Stimulated activated naive CD4-positive, alpha-beta T cell treated with Interleukin-2 at 50 U/mL for 16 hours (primary cell): ENCODE measurements at regions not wholly inside any gene's neighbourhood (a gene's known extent, or its start where the extent isn't known, plus 50 kb on each side); places are given as distances from the start of the nearest gene placed in this dataset.

Experiments
- DNase-seq: peaks from one replicate; lab custom pipeline; 2025; lab: John Stamatoyannopoulos, UW

DNA sequence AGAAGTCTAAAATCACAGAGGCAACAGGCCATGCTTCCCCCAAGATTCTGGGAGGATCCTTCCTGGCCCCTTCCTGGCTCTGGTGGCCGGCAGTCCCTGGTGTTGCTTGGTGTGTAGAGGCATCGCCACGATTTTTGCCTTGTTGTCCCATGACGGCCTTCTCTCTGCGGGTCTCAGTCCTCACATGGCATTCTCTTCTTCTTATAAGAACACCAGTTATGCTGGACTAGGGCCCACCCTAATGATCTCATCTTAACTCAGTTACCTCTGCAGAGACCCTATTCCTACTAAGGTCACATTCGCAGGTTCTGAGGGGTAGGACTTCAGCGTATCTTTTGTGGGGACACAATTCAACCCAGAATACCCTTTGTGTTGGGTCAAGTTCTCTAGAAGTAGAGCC is 168.0 kb downstream of the LINC00237 start:
- no peak for DNase-seq

DNA sequence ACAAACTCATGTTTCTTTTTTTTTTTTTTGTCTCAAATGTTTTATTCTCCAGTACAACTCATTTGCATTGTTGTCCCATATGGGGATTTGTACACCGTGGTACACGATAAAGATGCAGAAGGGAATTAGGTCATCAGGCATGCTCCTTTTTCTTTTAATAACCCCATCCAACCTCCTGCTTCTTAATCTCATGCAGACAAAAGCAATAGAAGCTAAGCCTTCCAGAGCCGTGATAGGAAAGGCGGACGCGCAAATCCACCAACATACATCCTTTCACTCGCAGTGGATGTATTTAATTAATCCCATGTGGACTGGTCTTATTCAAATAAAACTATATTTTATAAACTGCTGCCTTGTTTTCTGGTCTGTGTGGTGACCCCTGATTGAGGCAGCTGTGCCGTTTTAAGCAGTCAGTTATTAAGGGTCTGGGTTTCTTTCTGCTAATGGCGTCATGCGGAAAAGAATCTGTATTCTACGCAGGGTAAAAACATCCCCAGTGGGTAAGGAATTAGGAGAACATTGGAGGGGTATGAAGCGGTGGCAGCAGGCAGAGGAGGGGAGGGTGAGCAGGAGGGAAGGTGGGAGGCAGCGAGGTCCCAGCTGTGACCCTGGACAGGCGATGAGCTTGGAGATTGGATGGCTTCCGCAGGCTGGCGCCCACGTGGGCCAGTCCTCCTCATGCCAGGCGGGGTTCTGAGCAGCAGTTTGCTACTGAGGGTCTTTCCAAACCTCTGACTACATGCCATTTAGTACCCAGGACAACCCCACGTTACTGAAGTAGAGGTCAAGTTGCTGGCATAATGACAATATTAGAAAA is 172.8 kb downstream of the LINC00237 start:
- DNase-seq, result no peak

DNA sequence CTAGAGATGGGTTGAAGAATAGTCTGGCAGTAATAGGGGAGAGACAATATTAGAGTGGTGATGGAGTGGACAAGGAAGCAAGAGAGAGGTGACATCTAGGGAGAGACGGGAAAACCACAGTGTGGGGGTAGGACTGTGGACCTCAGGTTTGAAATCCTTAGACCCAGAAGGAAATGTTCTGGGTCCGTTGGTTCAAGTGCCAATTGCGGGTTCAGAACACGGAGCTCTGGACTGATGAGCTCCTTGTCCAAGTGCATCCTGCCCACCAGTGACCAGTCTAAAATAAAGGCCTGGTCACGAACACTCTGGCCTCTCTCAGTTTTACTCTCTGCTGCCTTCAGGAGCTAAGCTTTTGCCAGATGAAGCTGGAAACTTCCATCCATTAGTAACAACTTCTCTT is 174.0 kb downstream of the LINC00237 start:
- no peak for DNase-seq

DNA sequence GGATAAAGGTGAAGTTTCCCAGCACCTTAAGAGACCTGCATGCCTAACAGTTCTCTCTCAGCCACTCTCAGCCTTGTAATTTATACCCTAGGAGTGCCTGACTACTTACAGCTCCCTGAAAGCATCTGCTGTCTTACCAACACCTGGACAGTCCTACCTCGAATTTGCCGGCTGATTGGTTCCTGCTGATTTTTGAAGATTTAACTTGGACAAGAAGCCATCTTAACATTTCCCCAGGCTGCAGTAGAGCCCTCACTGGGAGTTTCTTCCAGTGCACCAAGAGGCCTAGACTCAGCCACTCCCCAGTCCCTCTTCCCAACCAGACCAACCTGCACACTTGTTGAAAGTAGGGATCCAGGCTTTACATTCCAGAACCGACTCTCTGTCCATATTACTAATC is 174.5 kb downstream of the LINC00237 start:
- DNase-seq, result no peak

DNA sequence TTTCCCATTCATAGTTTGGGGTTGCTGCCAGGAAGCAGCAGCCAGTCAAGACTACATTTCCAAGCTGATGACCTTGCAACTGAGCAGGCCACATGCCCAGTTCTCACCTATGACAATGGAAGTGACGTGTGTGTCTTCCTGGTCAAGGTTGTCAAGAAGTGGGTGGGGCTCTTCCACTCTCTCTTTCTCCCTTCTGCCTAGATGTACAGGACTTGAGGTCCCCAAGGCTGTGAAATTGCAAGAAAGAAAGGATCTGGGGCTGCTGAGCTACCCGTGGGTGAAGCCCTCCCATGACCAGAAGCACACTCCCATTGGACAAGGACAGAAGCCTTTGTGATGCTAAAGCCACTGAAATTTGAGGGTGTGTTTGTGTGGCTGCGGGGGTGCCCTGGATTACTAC is 175.1 kb downstream of the LINC00237 start:
- no peak for DNase-seq

DNA sequence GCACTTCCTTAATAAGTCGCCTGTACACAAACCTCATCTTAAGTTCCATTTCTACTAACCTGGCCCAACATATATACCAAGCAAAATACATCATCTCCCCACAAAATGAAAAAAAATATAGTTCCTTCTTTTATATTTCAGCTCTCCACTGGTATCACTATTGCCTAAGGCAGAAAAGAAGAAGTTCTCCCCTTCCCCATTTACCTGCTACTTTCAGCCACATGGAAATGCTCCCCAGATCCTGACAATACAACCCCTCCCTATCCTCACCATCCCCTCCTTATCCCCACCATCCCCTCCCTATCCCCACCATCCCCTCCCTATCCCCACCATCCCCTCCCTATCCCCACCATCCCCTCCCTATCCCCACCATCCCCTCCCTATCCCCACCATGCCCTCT is 175.7 kb downstream of the LINC00237 start:
- DNase-seq, result no peak

DNA sequence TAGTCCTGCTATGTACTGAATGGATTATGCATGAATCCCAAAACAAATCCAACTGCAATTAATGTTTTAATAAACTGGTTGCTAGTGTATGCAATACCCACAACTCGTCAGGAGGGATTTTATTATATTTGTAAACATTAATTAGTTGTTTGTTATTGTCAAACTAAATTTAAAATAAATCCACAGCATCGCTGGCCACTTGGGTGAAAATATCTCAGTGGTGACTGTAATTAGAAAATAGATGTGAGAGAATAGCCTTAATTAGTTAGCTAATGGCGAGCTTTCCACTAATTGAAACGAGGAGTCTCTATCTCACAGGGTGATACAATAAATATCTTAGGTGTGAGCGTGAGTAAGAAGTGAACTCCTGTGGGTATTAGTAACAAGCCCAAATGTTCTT is 176.8 kb downstream of the LINC00237 start:
- DNase-seq, result no peak

DNA sequence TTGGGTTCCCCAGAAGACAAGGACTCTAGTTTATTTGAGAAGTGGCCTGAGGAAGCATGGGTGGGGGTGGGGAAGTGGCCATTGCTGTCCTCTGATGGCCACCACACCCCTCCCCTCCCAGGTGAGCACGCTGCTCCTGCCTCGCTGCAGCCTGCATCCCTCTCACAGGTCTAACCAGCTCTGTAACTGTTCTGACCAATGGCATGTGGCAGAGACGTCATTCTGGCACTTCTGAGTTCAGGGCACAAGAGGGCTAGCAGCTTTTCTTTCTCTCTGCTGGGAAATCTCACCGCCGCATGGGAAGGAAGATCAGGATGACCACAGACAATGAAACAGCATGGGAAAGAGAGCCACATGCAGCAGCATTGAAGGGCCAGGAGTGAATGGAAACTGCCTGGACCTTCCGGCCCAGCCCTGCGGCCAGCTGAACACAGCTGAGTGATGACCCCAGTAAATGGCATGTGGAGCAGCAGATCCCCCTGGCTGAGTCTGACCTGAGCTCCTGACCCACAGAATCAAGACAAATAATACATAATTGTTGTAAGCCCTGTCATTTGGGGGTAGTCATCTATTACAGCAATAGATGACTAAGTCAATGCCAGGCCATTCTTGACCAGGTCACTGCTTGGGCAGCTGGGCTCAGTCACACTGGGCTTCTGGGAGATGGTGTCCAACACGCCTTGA is 179.8 kb downstream of the LINC00237 start:
- no peak for DNase-seq

DNA sequence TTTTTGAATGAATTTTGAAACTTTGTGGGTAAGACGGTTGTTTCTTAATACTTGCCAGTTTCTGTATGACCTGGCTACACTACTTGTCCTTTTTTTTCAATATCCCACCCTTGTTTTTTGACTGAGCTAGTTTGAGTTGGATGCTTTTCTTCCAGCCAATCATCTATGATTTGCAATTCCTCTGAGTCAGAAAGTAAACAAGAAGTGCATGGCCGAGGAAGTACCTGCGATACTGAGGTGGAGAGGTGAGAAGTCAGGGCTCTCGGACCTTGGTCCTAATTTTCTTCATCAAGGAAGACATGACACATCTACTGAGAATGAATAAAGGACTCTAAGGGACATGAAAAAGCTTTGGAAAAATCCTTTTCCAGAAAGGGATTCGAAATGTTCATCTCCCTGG is 185.7 kb downstream of the LINC00237 start:
- no peak for DNase-seq

DNA sequence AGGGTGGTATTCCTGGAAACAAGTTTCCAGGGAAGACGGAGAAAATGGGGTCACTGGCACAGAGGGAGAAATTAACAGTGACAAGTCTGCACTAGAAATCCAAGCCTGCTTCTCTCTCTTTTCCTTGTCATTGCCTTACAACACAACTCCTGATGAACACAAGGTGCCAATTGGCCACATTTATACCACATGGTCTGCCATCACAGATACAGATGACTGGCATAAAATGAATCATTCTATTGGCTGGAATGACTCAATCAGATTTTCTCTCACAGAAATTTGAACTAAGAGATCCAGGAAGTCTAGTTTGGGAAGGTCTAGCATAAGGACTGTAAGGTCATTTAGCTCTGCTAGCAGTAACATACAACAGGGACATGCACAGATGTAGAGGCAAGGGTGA is 190.3 kb downstream of the LINC00237 start:
- DNase-seq, result no peak

DNA sequence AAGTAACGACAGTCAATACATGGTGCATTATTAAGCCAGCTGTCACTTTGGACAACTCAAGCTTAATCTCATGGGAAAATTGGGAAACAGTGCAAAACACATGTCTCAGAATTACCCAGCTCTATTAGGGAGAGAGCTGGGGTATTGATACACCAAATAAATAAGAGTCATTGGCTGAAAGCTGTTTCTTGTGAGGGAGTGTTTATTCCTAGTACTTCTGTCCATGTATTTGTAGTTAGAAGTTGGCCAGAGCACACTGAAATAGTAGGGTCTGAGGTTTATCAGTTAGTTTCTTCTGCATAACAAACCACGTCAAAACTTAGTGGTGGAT is 192.0 kb upstream of the RALGAPA2 start:
- no peak for DNase-seq

DNA sequence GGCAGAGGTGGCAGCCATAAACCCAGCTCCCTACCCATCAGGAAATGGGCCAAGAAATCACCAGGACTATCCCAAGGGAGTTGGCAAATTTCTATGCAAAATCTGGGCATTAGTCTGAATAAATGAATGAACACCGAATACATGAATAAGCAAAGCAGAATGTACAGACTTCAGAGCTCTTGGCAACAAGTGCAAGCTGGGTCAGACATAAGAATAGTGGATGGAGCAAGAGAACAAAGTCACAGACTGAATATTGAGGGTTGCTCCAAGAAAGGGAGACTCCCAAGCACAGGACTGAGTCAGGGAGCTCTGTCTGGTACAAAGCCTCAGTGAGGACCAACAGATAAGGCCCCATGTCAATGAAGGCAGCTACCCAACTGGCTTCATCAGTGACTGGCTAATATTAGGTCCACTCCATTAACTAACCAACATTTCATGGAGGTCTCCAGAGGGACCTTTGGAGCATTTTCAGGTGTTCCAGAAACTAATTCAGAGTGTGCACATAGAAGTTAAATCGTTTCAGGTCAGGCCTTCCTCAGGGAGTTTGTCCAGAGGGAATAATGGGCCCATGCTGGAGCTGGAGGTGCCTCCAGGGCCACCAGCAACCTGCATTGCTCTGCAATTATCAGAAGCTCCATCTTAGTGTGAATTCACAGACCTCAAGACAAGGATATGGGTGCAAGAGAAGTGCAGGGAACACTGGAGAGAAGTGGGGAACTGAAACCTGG is 191.5 kb upstream of the RALGAPA2 start:
- no peak for DNase-seq

DNA sequence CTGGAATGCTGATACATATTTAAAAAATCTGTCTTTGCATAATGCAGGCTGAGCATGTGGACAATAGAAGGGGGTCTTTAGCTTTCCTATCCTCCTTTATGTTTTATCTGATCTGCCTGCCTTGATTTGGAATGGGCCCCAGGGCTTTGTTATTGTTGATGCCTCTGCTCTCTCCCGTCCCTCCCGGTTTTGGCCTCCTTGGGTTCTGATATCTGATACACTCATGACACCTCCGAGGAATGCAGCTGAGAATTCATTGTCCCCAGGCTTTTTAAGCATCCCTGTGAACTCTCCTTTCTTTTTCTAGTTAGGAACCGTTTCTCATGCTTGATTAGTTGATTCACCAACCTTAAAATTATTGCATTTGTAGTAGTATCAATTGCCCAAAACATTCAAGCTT is 185.5 kb upstream of the RALGAPA2 start:
- DNase-seq, result no peak

DNA sequence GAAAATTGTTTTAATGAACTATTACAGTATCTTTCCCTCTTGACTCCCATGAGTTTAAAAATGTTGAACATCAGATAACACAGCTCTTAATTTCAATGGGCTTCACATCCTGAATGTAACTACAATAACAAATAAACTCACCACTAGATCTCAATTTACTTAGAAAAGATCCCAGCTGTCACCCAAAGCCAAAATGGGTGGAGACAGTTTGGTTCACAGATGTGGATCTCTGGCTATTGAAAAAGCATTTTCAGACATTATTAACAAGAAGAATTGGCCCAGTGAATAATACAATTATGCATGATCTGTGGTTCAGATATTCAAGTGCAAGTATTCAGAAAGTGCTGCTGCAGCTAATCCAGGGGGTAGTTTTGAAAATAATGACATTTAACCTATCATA is 184.7 kb upstream of the RALGAPA2 start:
- no peak for DNase-seq

DNA sequence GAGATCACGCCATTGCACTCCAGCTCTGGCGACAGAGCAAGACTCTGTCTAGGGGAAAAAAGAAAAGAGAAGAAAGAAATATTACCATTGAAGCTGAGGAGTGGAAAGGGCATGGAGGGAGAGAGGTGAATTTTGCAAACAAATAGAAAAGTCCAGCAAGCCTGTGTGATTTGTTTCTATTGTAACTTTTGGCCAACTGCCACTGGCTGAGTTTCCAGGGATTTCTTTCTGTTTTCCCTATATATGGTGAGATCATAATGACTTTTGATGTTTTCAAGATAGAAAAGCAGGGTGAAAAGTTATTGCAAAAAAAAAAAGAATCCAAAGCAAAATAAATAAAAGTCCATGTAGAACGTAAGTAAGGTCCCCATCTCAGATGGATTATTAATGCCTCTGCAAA is 184.2 kb upstream of the RALGAPA2 start:
- DNase-seq, result no peak

DNA sequence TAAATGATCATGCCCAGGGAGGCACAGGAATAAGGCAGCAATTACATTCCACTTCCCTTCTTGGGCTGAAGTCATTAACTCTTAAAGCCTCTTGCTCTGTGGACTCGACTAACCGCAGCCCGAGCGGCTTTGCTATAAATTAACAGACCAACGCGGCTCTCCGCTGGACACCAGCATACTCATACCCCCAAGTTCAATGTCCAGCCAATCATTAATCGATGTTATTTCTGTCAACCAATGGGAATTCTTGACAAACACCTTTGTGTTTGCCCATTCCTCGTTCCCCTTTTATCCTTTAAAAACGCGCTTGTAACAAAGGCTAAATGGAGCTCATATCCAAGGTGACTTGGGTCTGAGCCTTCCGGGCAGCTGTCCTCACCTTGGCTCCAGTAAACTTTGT is 183.1 kb upstream of the RALGAPA2 start:
- no peak for DNase-seq

DNA sequence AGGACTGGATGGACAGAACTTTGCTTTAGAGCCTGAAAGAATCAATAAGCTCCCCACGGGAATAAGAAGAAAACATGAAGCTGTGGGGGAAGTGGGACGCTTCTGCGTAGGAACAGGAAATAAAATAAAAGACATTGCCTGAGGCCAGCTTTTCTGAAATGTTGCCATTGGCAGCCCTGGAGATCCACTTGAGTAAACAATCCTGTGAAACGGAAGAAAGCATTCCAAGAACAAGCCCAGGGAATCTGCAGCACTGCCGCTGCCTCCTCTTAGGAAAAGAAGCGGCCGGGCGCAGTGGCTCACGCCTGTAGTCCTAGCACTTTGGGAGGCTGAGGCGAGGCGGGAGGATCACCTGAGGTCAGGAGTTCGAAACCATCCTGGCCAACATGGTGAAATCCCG is 182.3 kb upstream of the RALGAPA2 start:
- no peak for DNase-seq

DNA sequence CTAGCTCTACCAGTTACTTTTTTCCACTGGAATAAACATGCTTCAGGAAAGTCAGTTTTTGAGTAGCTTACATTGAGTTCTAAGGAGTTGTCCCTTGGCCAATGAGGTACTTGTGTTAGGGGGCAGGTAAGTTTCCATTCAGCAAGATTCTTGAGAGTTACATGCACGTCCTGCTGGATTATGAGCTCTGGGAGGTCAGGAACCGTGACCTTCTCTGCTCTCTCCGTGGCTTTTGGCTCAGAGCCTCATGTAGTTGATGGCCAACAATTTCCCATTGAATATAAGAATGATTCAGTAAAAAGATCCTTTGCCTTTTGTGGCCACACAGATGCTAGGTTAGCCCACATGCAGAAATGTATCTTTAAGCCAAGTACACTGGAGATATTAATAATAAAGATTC is 181.8 kb upstream of the RALGAPA2 start:
- DNase-seq, result no peak

DNA sequence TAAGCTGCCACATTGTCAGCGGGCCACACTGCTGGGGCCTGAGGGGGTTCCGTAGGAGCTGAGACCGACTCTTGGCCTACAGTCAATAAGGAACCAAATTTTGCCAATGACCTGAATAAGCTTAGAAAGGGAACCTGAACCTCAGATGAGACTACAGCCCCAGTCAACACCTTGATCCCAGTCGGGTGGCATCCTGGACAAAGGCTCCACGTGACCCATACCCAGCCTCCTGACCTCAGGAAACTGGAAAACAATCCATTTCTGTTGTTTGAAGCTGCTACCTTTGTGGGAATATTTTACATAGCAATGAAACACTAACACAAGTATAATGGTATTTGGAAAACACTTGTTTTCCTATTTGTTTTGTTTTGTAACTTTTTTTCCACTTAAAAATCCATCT is 179.9 kb upstream of the RALGAPA2 start:
- no peak for DNase-seq

DNA sequence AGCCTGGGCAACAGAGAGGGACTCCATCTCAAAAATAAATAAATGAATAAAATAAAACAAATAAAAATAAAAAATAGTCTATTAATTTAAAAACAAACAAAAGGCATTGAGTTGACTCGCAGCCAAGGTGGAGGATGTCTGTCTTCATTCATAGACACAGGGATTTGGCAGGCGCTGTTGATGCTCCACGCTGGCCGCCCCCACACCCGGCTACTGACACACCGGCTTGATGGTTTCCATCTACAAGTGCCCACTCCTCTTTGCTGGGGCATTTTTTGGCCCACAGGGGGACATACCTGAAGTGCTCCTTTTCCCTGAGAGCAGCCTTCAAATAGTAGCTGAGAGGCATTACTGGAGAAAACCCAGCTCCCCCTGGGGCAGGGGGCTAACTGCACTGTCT is 178.3 kb upstream of the RALGAPA2 start:
- DNase-seq, result no peak

DNA sequence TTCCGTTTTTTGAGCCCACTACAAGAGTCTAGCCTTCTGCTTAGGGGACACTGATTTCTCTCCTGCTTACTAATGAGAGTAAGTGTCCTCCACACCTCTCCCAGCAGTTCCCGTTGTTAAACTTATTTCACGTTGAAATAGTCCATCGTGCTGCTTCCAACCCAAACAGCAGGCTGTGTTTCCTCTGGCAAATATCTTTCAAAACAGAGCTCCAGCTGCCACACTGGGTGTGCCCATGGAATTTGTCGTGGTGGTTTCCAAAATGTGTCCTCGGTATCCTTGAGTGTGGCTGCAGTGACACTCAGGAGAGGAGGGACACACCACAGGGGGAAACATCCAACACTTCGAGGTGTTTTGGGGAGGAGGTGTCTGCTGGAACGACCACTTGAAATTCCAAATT is 176.5 kb upstream of the RALGAPA2 start:
- no peak for DNase-seq

DNA sequence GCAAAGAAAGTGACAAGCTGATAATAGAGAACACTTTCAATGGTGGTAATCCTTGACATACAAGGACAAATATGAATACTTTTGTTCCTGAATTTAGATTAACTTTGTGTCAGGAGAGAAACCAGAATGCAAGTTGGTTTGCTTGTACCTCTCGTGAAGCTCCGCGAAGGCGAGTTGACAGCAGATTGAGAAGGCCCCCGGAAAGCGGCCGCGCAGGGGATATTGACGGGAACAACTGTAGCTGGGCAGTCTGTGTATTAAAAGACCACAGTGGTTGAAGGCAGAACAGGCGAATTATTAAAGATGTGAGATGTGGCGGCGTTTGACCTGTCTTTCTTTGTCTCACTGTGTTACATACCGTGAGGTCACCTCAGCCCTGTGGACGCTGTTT is 175.8 kb upstream of the RALGAPA2 start:
- no peak for DNase-seq

DNA sequence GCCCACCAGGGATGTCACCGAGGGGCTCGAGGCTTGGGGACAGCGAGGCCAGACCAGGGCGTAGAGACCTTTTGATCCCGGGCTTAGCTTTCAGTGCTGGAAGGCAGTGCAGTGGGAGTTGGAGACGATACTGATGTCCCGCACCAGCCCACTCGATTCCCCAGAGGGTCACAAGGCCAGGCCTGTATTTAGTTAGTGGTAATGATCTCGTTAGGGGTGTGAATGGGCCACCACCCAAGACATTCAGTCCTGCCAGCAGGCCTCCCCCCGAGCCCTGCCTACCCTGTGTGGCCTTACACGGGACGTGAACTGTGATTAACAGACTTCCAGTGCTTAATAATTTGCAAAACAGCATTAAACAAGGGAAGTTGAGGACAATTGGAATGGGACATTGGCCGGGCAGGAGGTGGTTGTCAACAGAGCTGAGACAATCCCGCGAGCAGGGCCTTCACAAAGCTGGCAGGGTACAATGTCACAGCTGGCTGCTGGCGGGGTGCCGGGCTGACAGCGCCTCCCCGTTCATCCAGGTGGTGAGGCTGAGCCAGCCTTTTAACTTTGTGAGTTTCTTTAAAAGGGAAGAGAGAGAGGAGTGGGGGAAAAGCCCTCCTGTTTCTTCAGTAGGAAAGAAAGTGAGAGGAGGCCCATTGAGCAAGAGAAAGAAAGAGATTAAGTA is 175.3 kb upstream of the RALGAPA2 start:
- DNase-seq, result no peak
